ENCODE measurements at regions not wholly inside any gene's neighbourhood (a gene's known extent, or its start where the extent isn't known, plus 50 kb on each side); places are given as distances from the start of the nearest gene placed in this dataset.
"Not testable (repeated sequence)": the region's sequence is repeated elsewhere in the genome, so short reads cannot be mapped to it uniquely, and the experiment has no call there.

DNA sequence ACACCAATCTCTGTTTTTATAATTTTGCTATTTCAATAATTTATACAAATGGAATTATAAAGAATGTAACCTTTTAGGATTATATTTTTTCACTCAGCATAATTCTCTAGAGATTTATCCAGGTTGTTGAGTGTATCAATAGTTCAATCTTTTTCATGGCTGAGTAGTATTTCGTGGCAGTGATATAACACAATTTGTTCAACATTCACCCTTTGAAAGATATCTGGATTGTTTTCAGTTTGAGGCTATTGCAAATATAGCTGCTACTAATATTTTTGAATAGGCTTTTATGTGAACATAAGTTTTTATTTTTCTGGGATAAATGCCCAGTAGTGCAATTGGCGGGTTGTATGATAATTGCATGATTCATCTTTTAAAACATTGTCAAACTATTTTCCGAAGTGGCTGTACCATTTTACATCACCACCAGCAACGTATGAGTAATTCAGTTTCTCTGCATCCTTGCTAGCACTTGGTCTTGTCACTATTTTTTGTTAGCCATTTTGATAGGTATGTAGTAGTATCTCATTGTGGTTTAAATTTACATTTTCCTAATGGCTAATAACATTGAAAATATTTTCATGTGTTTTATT lies 55.6 kb upstream of the ABCD3 start:
- DNase-seq, result no peak

DNA sequence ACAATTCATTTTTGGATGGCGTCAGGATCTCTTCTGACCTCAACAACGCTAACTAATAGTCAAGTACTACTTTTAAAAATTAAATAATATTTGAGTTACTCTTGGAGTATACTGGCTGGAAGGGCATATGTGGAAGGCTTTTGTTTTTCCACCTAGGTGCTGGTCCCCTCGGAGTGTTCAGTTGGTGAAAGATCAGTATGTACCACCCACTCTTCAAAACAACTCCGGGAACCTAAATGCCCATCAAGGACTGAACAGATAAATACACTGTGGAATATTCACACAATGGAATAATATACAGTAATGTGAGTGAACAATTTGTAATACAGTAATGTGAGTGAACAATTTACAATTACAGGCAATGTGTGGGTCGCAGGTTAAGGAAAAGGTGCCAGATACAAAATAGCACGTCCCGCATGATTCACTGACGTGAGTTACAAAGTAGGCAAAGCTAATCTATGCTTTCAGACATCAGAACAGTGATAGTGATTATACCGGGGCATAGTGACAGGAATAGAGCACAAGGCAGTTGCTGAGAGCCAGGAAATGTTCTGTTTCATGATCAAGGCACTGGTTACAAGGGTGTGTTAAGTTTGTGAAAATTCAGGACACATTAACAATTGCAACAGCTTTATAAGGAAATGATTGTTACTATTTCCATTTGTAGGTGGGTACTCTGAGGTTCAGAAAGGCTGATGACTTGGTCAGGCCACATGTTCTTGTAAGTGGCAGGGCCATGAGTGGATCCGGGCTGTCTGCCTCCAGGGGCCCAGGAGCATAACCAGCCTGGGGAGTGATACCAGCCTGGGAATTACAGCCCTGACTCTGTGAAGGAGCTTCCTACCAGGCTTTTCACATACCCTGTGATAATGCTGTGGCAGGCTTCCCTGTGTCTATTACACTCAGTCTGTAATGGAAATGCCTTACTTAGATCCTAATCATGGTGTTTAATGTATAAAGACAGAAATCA lies 59.3 kb upstream of the ABCD3 start:
- DNase-seq, result no peak

GRCh38 chr1:94357661-94358060 lies 60.5 kb upstream of the ABCD3 start:
- DNase-seq, result no peak

DNA sequence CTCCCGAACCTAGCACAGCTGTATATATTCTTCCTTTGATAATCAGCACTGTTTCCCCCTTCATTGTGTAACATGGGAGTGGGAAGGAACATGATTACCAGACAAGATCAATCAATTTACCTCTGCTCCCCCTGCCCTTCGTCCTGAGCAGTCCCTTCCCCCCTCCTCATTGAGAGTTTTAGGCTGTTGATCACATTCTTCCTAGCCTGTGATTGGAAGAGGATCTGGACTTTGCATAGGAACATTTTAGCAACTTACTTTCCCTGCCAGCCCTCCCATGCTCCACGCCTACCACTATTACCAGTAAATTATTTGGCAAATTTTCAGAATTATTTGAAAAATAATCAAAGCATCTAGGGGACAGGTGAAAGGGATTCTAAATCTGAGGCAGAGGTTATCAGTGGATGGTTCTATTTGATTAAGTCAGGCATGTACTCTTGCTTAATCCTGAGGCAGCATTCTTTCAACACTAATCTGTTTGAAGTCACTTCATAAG lies 62.7 kb upstream of the ABCD3 start:
- DNase-seq, result no peak

DNA sequence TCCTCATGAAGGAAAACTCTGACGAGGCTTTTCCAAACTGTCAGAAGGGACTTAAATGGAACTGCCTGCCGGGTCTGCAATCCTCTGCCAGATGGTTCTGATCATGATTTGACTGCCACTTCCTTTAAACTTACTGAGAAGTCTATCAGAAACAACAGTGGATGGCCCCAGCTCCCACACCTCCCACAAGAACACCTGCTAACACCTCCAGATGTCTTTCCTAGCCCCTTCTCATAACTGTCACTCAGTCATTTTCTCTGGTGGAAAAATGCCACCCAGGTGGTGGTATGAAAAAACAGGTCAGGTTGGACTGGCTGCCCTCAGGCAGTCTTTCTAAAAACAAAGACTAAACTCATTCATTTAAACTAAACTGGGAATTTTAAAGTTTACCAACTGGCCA lies 66.7 kb upstream of the ABCD3 start:
- DNase-seq, result no peak

- no peak for DNase-seq
Observed at GRCh38 chr1:94350350-94350924, 67.8 kb upstream of the ABCD3 start.

GRCh38 chr1:94349853-94350252 lies 68.3 kb upstream of the ABCD3 start:
- no peak for DNase-seq

DNA sequence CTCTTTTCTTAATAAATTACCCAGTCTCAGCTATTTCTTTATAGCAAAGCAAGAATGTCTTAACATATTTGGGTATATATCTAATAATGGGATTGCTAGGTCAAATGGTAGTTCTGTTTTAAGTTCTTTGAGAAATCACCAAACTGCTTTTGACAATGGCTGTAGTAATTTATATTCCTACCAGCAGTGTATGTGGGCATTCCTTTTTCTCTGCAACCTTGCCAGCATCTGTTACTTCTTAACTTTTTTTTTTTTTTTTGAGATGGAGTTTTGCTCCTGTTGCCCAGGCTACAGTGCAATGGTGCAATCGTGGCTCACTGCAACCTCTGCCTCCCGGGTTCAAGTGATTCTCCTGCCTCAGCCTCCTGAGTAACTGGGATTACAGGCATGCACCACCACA lies 69.8 kb upstream of the ABCD3 start:
- DNase-seq, result not testable (repeated sequence)

DNA sequence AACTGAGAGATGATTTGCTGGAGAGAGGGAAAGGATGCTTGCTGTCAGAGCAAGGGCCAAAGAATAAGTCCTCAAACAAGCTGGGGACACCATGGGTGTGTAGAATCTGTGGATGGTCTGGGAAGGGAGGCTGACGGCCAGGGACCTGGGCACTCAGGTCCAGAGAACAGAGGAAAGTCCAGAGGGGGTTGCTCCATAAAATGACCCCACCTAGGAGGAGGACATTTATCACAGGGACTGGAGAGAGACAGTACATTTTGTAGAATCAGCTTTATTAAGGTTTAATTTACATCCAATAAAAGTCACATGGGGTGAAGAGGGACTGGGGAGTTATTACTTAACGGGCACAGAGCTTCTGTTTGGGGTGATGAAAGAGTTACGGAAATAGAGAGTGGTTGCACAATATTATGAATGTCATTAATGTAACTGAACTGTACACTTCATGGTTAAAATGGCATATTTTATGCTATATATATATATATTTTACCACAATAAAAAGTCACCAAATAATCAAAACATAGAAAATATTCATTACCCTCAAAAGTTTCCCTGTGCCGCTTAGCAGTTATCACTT lies 73.0 kb upstream of the ABCD3 start:
- no peak for DNase-seq

DNA sequence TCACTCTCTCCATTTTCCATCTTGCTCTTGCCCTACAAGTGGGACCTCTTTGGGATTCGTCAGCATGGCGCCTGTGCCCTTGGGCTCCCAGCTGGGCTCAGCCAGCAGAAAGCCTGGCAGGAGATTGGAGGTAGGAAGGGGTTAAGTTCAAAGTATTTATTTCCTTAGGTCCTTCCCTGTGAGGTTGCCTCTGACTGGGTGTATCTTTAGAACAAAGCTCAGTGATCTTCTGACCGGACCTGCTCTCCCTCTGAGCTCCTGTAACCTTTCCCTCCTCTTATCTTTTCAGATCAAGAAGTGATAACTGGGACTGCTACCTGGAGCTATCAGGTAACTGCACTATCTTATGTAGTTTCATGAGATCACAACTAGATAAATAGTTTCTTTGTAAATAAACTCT lies 75.8 kb upstream of the ABCD3 start:
- no peak for DNase-seq

GRCh38 chr1:94339206-94339927 lies 78.8 kb upstream of the ABCD3 start:
- DNase-seq, result no peak

DNA sequence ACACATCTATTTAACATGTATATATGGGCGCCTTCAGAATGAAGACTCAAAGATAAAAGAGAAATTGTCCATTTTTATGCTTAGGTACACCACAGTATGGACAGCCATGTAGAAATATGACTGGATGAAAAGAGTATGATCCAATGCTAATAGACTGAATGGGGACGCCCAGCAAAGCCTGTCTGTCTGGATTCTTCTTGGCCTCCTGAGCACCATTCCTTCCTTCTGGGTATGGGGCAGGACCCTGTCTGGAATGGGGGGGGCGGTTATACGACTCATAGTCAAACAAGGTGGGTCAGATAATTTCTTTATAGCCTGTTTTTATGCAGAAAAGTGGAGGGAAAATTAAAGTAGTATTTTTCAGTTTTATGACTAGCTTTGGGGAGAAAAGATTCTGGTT lies 81.2 kb upstream of the ABCD3 start:
- no peak for DNase-seq

DNA sequence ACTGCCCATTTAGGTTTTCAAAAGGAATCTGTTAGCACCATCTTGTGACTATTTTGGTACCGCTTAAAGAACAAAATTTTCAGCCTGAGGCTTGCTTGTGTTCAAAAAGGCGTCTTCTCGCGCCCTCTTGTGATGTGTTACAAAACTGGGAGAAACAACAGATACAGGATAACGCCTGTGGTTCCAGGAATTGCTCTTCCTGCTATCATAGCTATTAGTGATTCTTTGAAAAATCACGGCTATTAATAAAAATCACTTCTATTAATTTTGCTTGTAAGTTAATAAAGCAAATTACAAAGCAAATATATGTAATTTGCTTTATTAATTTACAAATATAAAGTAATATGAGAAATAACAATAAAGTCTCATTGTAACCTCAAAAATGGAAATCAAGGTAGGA lies 82.2 kb upstream of the ABCD3 start:
- peak; percentile 88 to 91 for DNase-seq

- no peak for DNase-seq
Observed at GRCh38 chr1:94335447-94335846, 82.7 kb upstream of the ABCD3 start.

DNA sequence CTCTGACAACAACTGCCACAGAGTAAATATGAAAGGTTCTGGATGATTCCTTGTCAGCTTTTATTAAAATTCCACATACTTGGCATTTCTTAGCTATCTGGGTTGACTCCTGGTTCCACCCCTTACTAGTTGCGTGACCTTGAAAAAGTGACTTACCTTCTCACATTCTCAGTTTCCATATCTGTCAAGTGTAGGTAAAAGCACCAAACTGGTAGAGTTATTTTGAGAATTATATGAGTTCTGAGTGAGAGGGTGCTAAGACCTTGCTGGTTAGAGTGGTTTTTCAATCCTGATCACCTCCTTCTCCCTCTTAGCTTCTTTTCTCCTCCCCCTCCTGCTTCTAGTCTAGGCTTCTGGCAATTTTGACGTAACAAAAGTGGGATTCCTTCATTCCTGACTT lies 83.4 kb upstream of the ABCD3 start:
- no peak for DNase-seq

DNA sequence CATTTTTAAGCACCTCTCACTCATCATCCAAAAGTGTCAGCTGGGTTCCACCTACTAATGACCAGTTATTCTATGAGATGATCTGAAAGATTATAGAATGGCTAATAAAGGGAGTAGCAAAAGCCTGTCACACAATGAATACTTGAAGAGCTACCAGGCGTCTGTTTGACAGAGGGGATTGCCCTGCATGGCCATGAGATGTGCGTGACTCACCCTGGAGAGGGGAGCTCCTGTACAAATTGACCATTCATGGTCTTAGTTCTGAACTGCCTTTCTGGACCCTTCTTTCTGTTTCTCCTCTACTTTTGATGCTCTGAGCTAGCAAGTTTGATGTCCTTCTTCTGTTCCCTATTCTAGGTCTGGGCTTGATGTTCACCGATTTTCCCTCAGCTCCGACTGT lies 85.2 kb upstream of the ABCD3 start:
- peak; percentile 43 to 56 for DNase-seq

- no peak for DNase-seq
Observed at GRCh38 chr1:94332516-94332915, 85.7 kb upstream of the ABCD3 start.

- no peak for DNase-seq
Observed at GRCh38 chr1:94329986-94330385, 88.2 kb upstream of the ABCD3 start.

DNA sequence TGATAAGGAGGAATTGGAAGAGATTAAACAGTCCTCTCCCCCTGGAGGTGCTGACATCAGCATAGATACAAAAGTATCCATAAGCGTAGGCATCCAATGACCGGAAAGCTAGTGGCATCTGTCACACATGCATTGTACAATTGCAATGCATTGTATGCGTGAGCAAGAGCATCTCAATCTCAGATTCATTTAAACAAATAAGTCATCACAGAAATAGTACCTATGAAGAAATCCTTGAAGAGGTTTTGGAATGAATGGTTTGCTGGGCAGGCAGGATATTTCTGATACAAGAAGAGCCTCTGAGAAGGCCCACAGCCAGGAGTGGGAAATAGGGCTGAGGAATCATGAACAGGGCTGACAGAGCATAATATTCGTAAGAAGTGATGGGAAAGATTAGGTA lies 88.9 kb upstream of the ABCD3 start:
- no peak for DNase-seq

- no peak for DNase-seq
Observed at GRCh38 chr1:94327001-94327690, 89.8 kb upstream of the ARHGAP29 start.

GRCh38 chr1:94326329-94326728 lies 88.9 kb upstream of the ARHGAP29 start:
- no peak for DNase-seq

Measured in SHP77 (cell line).